PC-9 (cell line): ENCODE measurements at regions not wholly inside any gene's neighbourhood (a gene's known extent, or its start where the extent isn't known, plus 50 kb on each side); places are given as distances from the start of the nearest gene placed in this dataset.
"Not testable (repeated sequence)": the region's sequence is repeated elsewhere in the genome, so short reads cannot be mapped to it uniquely, and the experiment has no call there.

Experiments used
- BruUV-seq: library from RNA; stranded (reverse); fragments of 400-500 nt; replicated peaks from 2 replicates; lab custom pipeline; 2021; lab: Mats Ljungman, UMichigan
- CTCF ChIA-PET: fragments of 300-600 bp; sonication (Branson Sonifier 250); formaldehyde crosslinking; loops from one replicate; lab custom pipeline; 2022; ENCODE audit warnings: antibody characterized with exemption; lab: Charles Lee
- POLR2A ChIA-PET: fragments of 300-600 bp; sonication (Branson Sonifier 250); formaldehyde crosslinking; loops from one replicate; lab custom pipeline; 2022; ENCODE audit warnings: antibody characterized with exemption; ENCODE audit not compliant: unreplicated experiment; lab: Charles Lee
- DNase-seq, 2 experiments: peaks; one replicate each; pipeline versions ENCODE4 v3.0.0 to v3.0.0-alpha.2; 2015 to 2022; ENCODE audit warnings: mixed read lengths in 1 of 2
- H2AFZ ChIP-seq: fragments of 200-600 bp; sonication (generic); 2 replicates; pipeline ENCODE4 v1.8.1; 2017; ENCODE audit warnings: antibody characterized with exemption
- H3F3A ChIP-seq: fragments of 200-600 bp; sonication (generic); 2 replicates; pipeline ENCODE4 v1.8.1; 2017; ENCODE audit warnings: antibody characterized with exemption, mild to moderate bottlenecking, low read depth; ENCODE audit not compliant: insufficient read depth
- H3K27ac ChIP-seq: fragments of 200-600 bp; sonication (generic); 2 replicates; pipeline ENCODE4 v1.6.1; 2016; ENCODE audit warnings: mixed run types
- H3K27me3 ChIP-seq: fragments of 200-600 bp; sonication (generic); 2 replicates; pipeline ENCODE4 v1.6.1; 2016; ENCODE audit warnings: low read depth, mixed run types; ENCODE audit not compliant: insufficient read depth
- H3K36me3 ChIP-seq: fragments of 200-600 bp; sonication (generic); 2 replicates; pipeline ENCODE4 v1.6.1; 2016; ENCODE audit warnings: low read depth, mixed run types
- H3K4me1 ChIP-seq: fragments of 200-600 bp; sonication (generic); replicated peaks from 2 replicates; pipeline ENCODE4 v1.6.1; 2016; ENCODE audit warnings: mixed run types; ENCODE audit not compliant: insufficient read depth
- H3K4me2 ChIP-seq: fragments of 200-600 bp; sonication (generic); 2 replicates; pipeline ENCODE4 v1.6.1; 2017; ENCODE audit warnings: mixed run types
- H3K4me3 ChIP-seq: fragments of 200-600 bp; sonication (generic); 2 replicates; pipeline ENCODE4 v1.6.1; 2016; ENCODE audit warnings: mixed run types
- H3K79me2 ChIP-seq: fragments of 200-600 bp; sonication (generic); 2 replicates; pipeline ENCODE4 v1.6.1; 2017; ENCODE audit warnings: low read depth, mixed run types
- H3K9me2 ChIP-seq: fragments of 200-600 bp; sonication (generic); 2 replicates; pipeline ENCODE4 v1.8.1; 2017; ENCODE audit warnings: mild to moderate bottlenecking; ENCODE audit not compliant: insufficient read depth
- H3K9me3 ChIP-seq: fragments of 200-600 bp; sonication (generic); 2 replicates; pipeline ENCODE4 v1.8.1; 2016; ENCODE audit warnings: low read depth; ENCODE audit not compliant: insufficient read depth
- H4K20me1 ChIP-seq: fragments of 200-600 bp; sonication (generic); 2 replicates; pipeline ENCODE4 v1.8.1; 2017; ENCODE audit not compliant: insufficient read depth
- CTCF ChIP-seq: fragments of 200-600 bp; sonication (generic); conservative IDR thresholded peaks from 2 replicates; pipeline ENCODE4 v1.6.1; 2017; ENCODE audit warnings: mixed run types, antibody characterized with exemption, mild to moderate bottlenecking, moderate library complexity
- EZH2 ChIP-seq: fragments of 200-600 bp; sonication (generic); IDR thresholded peaks from 2 replicates; pipeline ENCODE4 v1.8.0; 2017; ENCODE audit warnings: antibody characterized with exemption, low read depth
- intact Hi-C: fragments of 100-400 bp; cut with micrococcal nuclease; formaldehyde crosslinking; loops from one replicate; pipeline ENCODE4 v1.10.0; 2022; ENCODE audit not compliant: unreplicated experiment

DNA sequence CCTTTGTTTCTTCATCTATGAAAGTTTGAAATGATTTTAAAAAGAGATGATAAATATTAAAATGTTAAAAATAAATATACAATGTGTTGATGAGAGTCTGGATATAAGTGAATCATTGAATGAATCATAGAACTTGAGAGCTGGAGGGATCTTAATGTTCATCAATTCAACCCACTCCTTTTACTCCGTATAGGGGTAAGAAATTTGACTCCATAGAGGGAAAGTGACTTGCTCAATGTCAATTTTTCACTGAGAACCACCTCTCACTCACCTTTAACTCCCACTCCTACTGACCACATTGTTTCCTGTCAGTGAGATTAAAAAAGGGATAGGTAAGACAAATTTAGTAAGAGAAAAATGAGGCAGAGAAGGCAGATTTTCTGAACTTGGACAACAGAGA is 557.2 kb upstream of the GRIA3 start:
- DNase-seq: no peak

DNA sequence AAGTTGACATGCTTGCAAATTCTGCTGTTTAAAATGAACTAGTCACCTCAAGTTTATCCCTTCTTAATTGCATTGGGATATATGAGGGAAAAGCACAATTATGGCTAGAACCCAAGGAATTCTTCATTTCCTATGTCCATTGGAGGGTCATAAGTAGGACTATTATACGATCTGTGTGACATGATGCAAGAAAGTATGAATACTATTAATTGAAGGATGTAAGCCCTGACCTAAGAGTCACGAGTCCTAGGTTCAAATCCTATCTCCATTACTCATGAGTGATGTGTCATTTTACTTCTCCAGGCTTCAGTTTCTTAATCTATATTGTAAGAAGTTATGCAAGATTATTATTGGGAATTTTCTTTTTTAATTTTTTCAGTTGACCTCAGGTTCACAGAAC is 542.9 kb upstream of the GRIA3 start:
- Histone ChIP-seq H3K4me3 (no peak overlapping the region), H2AFZ (no peak overlapping the region), H3K4me2 (no peak overlapping the region), H3K36me3 (no peaks in the 10 kb centered on the region), H3K9me3 (no peaks in the 10 kb centered on the region), H4K20me1 (no peaks in the 10 kb centered on the region), H3K27me3 (no peaks in the 10 kb centered on the region), H3K79me2 (no peaks in the 10 kb centered on the region), H3K9me2 (no peaks in the 10 kb centered on the region), H3K27ac (no peak overlapping the region), H3K4me1 (no peaks in the 10 kb centered on the region), H3F3A (no peaks in the 10 kb centered on the region)
- CTCF ChIA-PET: no interaction called here
- DNase-seq: no peak
- TF ChIP-seq EZH2: no peak
- TF ChIP-seq CTCF: no peak
- POLR2A ChIA-PET: no interaction called here
- no TSS peak for BruUV-seq
- intact Hi-C loops: no loop called here

More for the DNA sequence above, 557.2 kb upstream of the GRIA3 start:
- BruUV-seq: no TSS peak
- no peaks in the 10 kb centered on the region for H3K9me2 ChIP-seq
- CTCF ChIA-PET: no interaction called here
- intact Hi-C loops: no loop called here
- no peaks in the 10 kb centered on the region for H3K4me1 ChIP-seq
- no peak overlapping the region for H3K4me2 ChIP-seq
- no peaks in the 10 kb centered on the region for H4K20me1 ChIP-seq
- no peaks in the 10 kb centered on the region for H3K79me2 ChIP-seq
- POLR2A ChIA-PET: no interaction called here
- H2AFZ ChIP-seq: no peak overlapping the region
- H3K36me3 ChIP-seq: no peaks in the 10 kb centered on the region
- no peaks in the 10 kb centered on the region for H3K9me3 ChIP-seq
- no peak overlapping the region for H3K4me3 ChIP-seq
- H3F3A ChIP-seq: no peaks in the 10 kb centered on the region
- TF ChIP-seq EZH2 (no peak), CTCF (no peak)
- H3K27me3 ChIP-seq: no peaks in the 10 kb centered on the region
- H3K27ac ChIP-seq: no peak overlapping the region

DNA sequence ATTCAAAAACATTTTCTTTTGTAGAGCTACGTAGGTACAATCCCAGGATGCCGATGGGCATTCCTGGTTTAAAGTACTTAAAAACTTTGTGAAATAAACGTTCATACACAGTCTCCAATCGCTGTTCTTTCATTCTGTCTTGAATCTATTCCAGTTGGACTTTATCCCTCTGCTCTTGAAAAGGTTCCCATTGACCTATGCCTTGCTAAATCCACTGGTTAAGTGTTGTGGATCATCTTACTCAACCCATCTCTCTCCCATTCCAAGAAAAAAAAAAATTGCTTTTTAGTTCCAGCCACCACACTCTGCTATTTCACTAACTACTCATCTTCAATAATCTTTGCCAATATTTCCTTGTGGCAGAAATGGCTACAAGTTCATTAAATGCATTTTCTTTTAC is 542.3 kb upstream of the GRIA3 start:
- no peaks in the 10 kb centered on the region for H3K9me3 ChIP-seq
- no peaks in the 10 kb centered on the region for H4K20me1 ChIP-seq
- no peaks in the 10 kb centered on the region for H3K9me2 ChIP-seq
- H3K4me1 ChIP-seq: no peaks in the 10 kb centered on the region
- no TSS peak for BruUV-seq
- H3K79me2 ChIP-seq: no peaks in the 10 kb centered on the region
- H2AFZ ChIP-seq: no peak overlapping the region
- H3F3A ChIP-seq: no peaks in the 10 kb centered on the region
- POLR2A ChIA-PET: no interaction called here
- CTCF ChIA-PET: no interaction called here
- H3K36me3 ChIP-seq: no peaks in the 10 kb centered on the region
- no peak overlapping the region for H3K27ac ChIP-seq
- no peak overlapping the region for H3K4me3 ChIP-seq
- TF ChIP-seq EZH2 (no peak), CTCF (no peak)
- no peak for DNase-seq
- intact Hi-C loops: no loop called here
- H3K27me3 ChIP-seq: no peaks in the 10 kb centered on the region
- no peak overlapping the region for H3K4me2 ChIP-seq

DNA sequence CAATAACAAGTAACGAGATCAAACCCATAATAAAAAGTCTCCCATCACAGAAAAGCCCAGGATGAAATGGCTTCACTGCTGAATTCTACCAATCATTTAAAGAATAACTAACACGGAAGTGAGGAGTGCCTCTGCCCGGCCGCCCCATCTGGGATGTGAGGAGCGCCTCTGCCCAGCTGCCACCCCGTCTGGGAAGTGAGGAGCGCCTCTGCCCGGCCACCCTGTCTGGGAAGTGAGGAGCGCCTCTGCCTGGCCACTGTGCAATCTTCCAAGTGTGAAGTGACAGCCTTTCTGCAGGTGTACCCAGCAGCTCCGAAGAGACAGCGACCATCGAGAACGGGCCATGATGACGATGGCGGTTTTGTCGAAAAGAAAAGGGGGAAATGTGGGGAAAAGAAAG is 528.8 kb upstream of the GRIA3 start:
- H2AFZ ChIP-seq, CTCF ChIA-PET, H3K4me2 ChIP-seq, POLR2A ChIA-PET, H3K9me3 ChIP-seq, H3K27ac ChIP-seq, H3K27me3 ChIP-seq, H3K36me3 ChIP-seq, H3K4me3 ChIP-seq, DNase-seq, BruUV-seq, H3K4me1 ChIP-seq, H3K9me2 ChIP-seq, H3F3A ChIP-seq, H3K79me2 ChIP-seq, H4K20me1 ChIP-seq, intact Hi-C loops: not testable (repeated sequence)
